D721Med (cell line): ENCODE measurements at regions not wholly inside any gene's neighbourhood (a gene's known extent, or its start where the extent isn't known, plus 50 kb on each side); places are given as distances from the start of the nearest gene placed in this dataset.
A peak's percentile ranks its signal among the peaks of the same experiment; 100 is the strongest.

Source experiments
- DNase-seq: peaks from one replicate; pipeline ENCODE4 v3.0.0; 2011; ENCODE audit warnings: low spot score; ENCODE audit not compliant: insufficient read length
- FAIRE-seq: peaks from 2 replicates; lab custom pipeline; 2011; peaks lifted over from hg19 to GRCh38; lab: Jason Lieb, UNC
- CTCF ChIP-seq: IDR thresholded peaks from 2 replicates; pipeline ENCODE4 v1.5.1; 2012; ENCODE audit warnings: mild to moderate bottlenecking, control low read depth; ENCODE audit not compliant: insufficient read depth; ENCODE audit errors: missing control alignments

- TF ChIP-seq CTCF, result no peak
- DNase-seq (no peak), FAIRE-seq (no peak)
These were observed 1396.3 kb upstream of the CELF4 start for GRCh38 chr18:38961880-38962279.

- TF ChIP-seq CTCF, result no peak
- FAIRE-seq (no peak), DNase-seq (no peak)
These were observed 1392.1 kb upstream of the CELF4 start for GRCh38 chr18:38957736-38958135.

DNA sequence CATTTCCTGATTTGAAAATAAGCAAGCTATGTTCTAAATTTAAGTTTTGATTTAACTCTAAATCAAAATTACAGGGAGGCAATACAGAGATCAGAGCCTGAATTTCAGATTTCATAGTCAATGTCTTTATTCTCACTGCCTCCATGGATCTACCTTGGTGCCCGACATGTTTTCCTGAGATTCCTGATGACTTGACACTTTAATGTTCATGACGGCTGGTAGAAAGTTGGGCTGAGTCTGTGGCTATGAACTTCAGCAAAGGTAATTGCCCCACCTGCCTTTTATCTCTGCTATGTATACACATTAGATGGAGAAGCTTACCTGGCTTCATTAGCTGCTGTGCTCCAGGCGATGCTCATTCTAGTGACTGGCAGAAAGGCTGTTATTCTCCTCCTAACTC lies 1390.5 kb upstream of the CELF4 start:
- TF ChIP-seq CTCF, result no peak
- DNase-seq, result no peak
- FAIRE-seq, result no peak

GRCh38 chr18:38951633-38952032 lies 1386.0 kb upstream of the CELF4 start:
- no peak for DNase-seq
- TF ChIP-seq CTCF, result no peak
- peak; percentile 53 for FAIRE-seq

GRCh38 chr18:38948436-38948835 lies 1382.8 kb upstream of the CELF4 start:
- DNase-seq (no peak), FAIRE-seq (peak; percentile 94)
- no peak for TF ChIP-seq CTCF

GRCh38 chr18:38944446-38945024 lies 1378.9 kb upstream of the CELF4 start:
- DNase-seq (no peak), FAIRE-seq (no peak)
- no peak for TF ChIP-seq CTCF

DNA sequence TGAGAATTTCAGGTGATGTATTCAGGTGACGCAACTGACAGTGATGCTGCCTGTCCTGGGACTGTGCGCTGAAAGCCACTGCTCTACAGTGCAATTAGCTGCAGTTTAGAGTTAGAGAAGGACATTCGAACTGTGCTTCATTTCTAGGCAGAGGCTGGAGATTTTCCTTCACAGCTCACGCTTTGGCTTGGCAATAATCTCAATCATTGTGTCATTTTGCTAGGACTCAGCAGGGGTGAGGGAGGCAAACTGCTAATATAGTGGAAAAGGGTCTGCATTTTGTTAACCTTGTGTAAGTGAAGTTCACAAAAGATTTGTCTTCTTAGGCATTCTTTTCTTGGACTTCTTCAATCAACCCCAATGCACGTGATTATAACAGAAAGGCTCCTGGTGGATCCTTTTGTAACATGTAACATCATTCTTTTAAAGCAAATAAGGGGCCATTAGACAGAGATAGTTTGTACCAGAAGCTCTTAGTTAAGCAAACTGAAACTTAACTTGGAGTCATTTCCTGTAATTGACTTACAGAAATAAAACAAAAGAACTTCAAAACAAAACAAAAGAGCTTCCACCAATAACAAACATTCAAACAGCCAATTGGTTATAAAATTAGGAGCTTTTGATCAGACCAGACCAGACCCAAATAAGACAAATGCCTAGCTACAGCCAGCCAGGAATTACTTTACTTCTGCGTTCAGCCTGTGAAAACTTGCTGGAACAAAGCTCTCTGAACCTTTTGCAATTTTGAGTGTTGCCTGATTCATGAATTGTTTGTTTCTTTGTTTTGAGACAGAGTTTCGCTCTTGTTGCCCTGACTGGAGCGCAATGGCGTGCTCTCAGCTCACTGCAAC lies 1376.3 kb upstream of the CELF4 start:
- DNase-seq (no peak), FAIRE-seq (no peak)
- TF ChIP-seq CTCF, result no peak
